Neural progenitor cell (in vitro differentiated cells): ENCODE measurements at regions not wholly inside any gene's neighbourhood (a gene's known extent, or its start where the extent isn't known, plus 50 kb on each side); places are given as distances from the start of the nearest gene placed in this dataset.

Experiments used
- DNase-seq: peaks from one replicate; pipeline ENCODE4 v3.0.0-alpha.2; 2016; ENCODE audit warnings: low spot score
- H2AFZ ChIP-seq: fragments of 200-600 bp; sonication (generic); replicated peaks from 2 replicates; pipeline ENCODE4 v1.6.1; 2016; ENCODE audit warnings: antibody characterized with exemption
- H3F3A ChIP-seq: fragments of 200-600 bp; sonication (generic); 2 replicates; pipeline ENCODE4 v1.6.1; 2016; ENCODE audit warnings: antibody characterized with exemption, low read depth
- H3K27ac ChIP-seq: fragments of 200-600 bp; sonication (generic); 2 replicates; pipeline ENCODE4 v1.5.1; 2016; ENCODE audit warnings: mild to moderate bottlenecking
- H3K27me3 ChIP-seq: fragments of 200-600 bp; sonication (generic); 2 replicates; pipeline ENCODE4 v1.6.1; 2016; ENCODE audit warnings: mild to moderate bottlenecking, moderate library complexity
- H3K36me3 ChIP-seq: fragments of 200-600 bp; sonication (generic); 2 replicates; pipeline ENCODE4 v1.5.1; 2016
- H3K4me1 ChIP-seq: fragments of 200-600 bp; sonication (generic); 2 replicates; pipeline ENCODE4 v1.6.1; 2016; ENCODE audit warnings: mixed run types
- H3K4me2 ChIP-seq: fragments of 200-600 bp; sonication (generic); 2 replicates; pipeline ENCODE4 v1.6.1; 2016
- H3K4me3 ChIP-seq: fragments of 200-600 bp; sonication (generic); 2 replicates; pipeline ENCODE4 v1.5.1; 2016
- H3K79me2 ChIP-seq: fragments of 200-600 bp; sonication (generic); 2 replicates; pipeline ENCODE4 v1.6.1; 2016; ENCODE audit warnings: low read depth
- H3K9ac ChIP-seq: fragments of 200-600 bp; sonication (generic); 2 replicates; pipeline ENCODE4 v1.6.1; 2016
- H3K9me3 ChIP-seq: fragments of 200-600 bp; sonication (generic); 2 replicates; pipeline ENCODE4 v1.5.1; 2016; ENCODE audit warnings: low read depth
- H4K20me1 ChIP-seq: fragments of 200-600 bp; sonication (generic); 2 replicates; pipeline ENCODE4 v1.6.1; 2016; ENCODE audit warnings: low read depth
- H3K27ac Mint-ChIP-seq: 3 replicates; pipeline ENCODE4 v1.8.0; 2021; ENCODE audit warnings: mixed read lengths
- H3K27me3 Mint-ChIP-seq: 2 replicates; pipeline ENCODE4 v1.8.0; 2022; ENCODE audit warnings: low read depth, mild to moderate bottlenecking, inconsistent platforms, moderate library complexity, mixed read lengths; ENCODE audit not compliant: insufficient read depth
- H3K36me3 Mint-ChIP-seq: 3 replicates; pipeline ENCODE4 v1.8.0; 2021; ENCODE audit warnings: mixed read lengths
- H3K4me1 Mint-ChIP-seq: 3 replicates; pipeline ENCODE4 v1.8.0; 2021; ENCODE audit warnings: mixed read lengths
- H3K4me3 Mint-ChIP-seq: 3 replicates; pipeline ENCODE4 v1.8.0; 2021; ENCODE audit warnings: mild to moderate bottlenecking, moderate library complexity, mixed read lengths
- H3K9me3 Mint-ChIP-seq: 3 replicates; pipeline ENCODE4 v1.8.0; 2020; ENCODE audit warnings: mixed read lengths
- EZH2 ChIP-seq: fragments of 200-600 bp; sonication (generic); IDR thresholded peaks from 2 replicates; pipeline ENCODE4 v1.6.1; 2017; ENCODE audit warnings: antibody characterized with exemption, mild to moderate bottlenecking, moderate library complexity
- EZH2phosphoT487 ChIP-seq: fragments of 200-600 bp; sonication (generic); IDR thresholded peaks from 2 replicates; pipeline ENCODE4 v1.6.1; 2017; ENCODE audit warnings: antibody characterized with exemption
- TF ChIP-seq, protein P1 (sequence below): fragments of 200-600 bp; sonication (generic); IDR thresholded peaks from 2 replicates; pipeline ENCODE4 v1.5.1; 2017; ENCODE audit warnings: antibody characterized with exemption, mild to moderate bottlenecking

GRCh38 chr11:28461846-28462245 lies 353.7 kb downstream of the METTL15 start:
- no peak for DNase-seq
- H3K36me3 Mint-ChIP-seq, result no peaks in the 10 kb centered on the region
- no peak overlapping the region for H3K27ac Mint-ChIP-seq
- Histone ChIP-seq H3K9ac (no peak overlapping the region), H3K79me2 (no peaks in the 10 kb centered on the region), H3K36me3 (no peaks in the 10 kb centered on the region), H4K20me1 (no peaks in the 10 kb centered on the region), H3K9me3 (no peaks in the 10 kb centered on the region), H3K4me3 (no peak overlapping the region), H3K4me1 (peaks cover 16% of the 10 kb centered on the region), H3K27me3 (no peaks in the 10 kb centered on the region), H2AFZ (no peak overlapping the region), H3F3A (no peaks in the 10 kb centered on the region), H3K27ac (no peak overlapping the region), H3K4me2 (no peak overlapping the region)
- H3K9me3 Mint-ChIP-seq, result no peaks in the 10 kb centered on the region
- TF ChIP-seq, protein P1, sequence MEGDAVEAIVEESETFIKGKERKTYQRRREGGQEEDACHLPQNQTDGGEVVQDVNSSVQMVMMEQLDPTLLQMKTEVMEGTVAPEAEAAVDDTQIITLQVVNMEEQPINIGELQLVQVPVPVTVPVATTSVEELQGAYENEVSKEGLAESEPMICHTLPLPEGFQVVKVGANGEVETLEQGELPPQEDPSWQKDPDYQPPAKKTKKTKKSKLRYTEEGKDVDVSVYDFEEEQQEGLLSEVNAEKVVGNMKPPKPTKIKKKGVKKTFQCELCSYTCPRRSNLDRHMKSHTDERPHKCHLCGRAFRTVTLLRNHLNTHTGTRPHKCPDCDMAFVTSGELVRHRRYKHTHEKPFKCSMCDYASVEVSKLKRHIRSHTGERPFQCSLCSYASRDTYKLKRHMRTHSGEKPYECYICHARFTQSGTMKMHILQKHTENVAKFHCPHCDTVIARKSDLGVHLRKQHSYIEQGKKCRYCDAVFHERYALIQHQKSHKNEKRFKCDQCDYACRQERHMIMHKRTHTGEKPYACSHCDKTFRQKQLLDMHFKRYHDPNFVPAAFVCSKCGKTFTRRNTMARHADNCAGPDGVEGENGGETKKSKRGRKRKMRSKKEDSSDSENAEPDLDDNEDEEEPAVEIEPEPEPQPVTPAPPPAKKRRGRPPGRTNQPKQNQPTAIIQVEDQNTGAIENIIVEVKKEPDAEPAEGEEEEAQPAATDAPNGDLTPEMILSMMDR, result no peak
- TF ChIP-seq EZH2phosphoT487, result no peak
- no peaks in the 10 kb centered on the region for H3K27me3 Mint-ChIP-seq
- peaks cover 5% of the 10 kb centered on the region for H3K4me1 Mint-ChIP-seq
- H3K4me3 Mint-ChIP-seq, result no peak overlapping the region

DNA sequence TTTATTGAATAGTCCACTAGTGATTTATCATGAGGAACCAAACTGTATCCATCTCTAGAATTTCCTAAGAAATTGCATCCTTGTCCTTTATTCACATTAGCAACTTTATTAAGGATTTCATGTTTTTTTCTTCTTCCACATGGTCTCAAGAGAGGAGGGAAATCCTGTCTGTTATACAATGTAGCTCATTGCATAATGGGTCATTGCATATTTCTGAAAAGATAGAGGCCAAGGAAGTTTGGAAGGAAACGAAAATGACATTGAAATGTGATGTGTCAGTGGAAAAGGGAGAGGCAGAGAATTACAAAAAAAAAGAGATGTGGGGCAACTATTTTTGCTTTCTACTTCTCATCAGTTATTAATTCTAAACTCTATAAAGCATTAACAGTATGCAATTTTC lies 353.1 kb downstream of the METTL15 start:
- Mint-ChIP-seq H3K4me3 (no peak overlapping the region), H3K9me3 (no peaks in the 10 kb centered on the region), H3K27ac (no peak overlapping the region), H3K36me3 (no peaks in the 10 kb centered on the region), H3K4me1 (peaks cover 5% of the 10 kb centered on the region), H3K27me3 (no peaks in the 10 kb centered on the region)
- H3K27me3 ChIP-seq, result no peaks in the 10 kb centered on the region
- H4K20me1 ChIP-seq, result no peaks in the 10 kb centered on the region
- no peaks in the 10 kb centered on the region for H3K9me3 ChIP-seq
- no peak overlapping the region for H3K4me2 ChIP-seq
- H3K4me3 ChIP-seq, result no peak overlapping the region
- no peak overlapping the region for H3K9ac ChIP-seq
- H3K4me1 ChIP-seq, result peaks cover 11% of the 10 kb centered on the region
- TF ChIP-seq, protein P1, result no peak
- TF ChIP-seq EZH2, result no peak
- no peak for TF ChIP-seq EZH2phosphoT487
- no peaks in the 10 kb centered on the region for H3K79me2 ChIP-seq
- no peak overlapping the region for H3K27ac ChIP-seq
- H2AFZ ChIP-seq, result no peak overlapping the region
- H3K36me3 ChIP-seq, result no peaks in the 10 kb centered on the region
- H3F3A ChIP-seq, result no peaks in the 10 kb centered on the region
- no peak for DNase-seq

DNA sequence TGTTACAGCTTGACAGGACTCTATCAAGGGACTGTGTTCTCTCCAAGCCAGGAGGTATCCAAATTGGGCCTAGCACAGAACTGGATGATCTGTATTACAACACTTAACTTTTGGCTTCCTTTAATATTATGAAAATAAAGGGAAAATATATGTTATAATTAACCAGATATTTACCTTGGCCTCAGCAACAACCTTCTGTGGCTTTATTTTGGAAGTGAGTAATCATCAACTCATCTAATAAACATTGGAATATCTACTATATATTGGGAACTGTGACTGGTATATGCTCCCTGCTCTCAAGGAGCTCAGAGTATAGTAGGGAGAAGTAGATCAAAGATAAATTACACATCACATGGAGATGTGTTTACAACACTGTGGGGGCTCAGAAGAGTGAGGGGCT lies 352.2 kb downstream of the METTL15 start:
- Histone ChIP-seq H3F3A (no peaks in the 10 kb centered on the region), H3K4me2 (no peak overlapping the region), H3K27ac (peak overlapping the region; percentile 23), H3K4me3 (no peak overlapping the region), H3K9ac (no peak overlapping the region), H4K20me1 (no peaks in the 10 kb centered on the region), H3K36me3 (no peaks in the 10 kb centered on the region), H2AFZ (no peak overlapping the region), H3K27me3 (no peaks in the 10 kb centered on the region), H3K4me1 (peaks cover 11% of the 10 kb centered on the region), H3K9me3 (no peaks in the 10 kb centered on the region), H3K79me2 (no peaks in the 10 kb centered on the region)
- peaks cover 5% of the 10 kb centered on the region for H3K4me1 Mint-ChIP-seq
- H3K36me3 Mint-ChIP-seq, result no peaks in the 10 kb centered on the region
- H3K27me3 Mint-ChIP-seq, result no peaks in the 10 kb centered on the region
- H3K4me3 Mint-ChIP-seq, result no peak overlapping the region
- TF ChIP-seq EZH2phosphoT487 (no peak), EZH2 (no peak)
- TF ChIP-seq, protein P1, result no peak
- DNase-seq, result no peak
- H3K27ac Mint-ChIP-seq, result no peak overlapping the region
- no peaks in the 10 kb centered on the region for H3K9me3 Mint-ChIP-seq

DNA sequence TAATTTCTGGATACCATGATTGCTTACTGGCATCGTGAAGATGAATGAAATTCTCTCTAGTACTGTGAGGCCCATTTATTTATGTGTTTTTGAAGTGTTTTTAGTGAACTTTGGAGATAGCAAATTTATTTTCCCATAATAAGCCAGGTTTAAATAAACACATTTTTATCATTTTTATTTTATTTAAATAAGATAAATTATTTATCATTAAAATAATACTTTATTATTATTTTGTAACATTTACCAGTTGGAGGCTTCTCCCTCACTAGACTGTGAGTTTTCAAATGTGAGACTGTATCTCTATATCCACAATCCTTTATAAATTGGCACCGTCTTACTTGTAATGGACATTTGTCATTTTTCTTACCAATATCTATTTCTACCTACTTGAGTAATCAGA lies 351.7 kb downstream of the METTL15 start:
- TF ChIP-seq EZH2phosphoT487, result no peak
- TF ChIP-seq, protein P1, result no peak
- no peak for TF ChIP-seq EZH2
- no peaks in the 10 kb centered on the region for H3F3A ChIP-seq
- Mint-ChIP-seq H3K27me3 (no peaks in the 10 kb centered on the region), H3K36me3 (no peaks in the 10 kb centered on the region), H3K27ac (no peak overlapping the region), H3K4me3 (no peak overlapping the region), H3K9me3 (no peaks in the 10 kb centered on the region), H3K4me1 (peaks cover 5% of the 10 kb centered on the region)
- no peak overlapping the region for H3K9ac ChIP-seq
- H3K27me3 ChIP-seq, result no peaks in the 10 kb centered on the region
- no peak overlapping the region for H2AFZ ChIP-seq
- H4K20me1 ChIP-seq, result no peaks in the 10 kb centered on the region
- H3K36me3 ChIP-seq, result no peaks in the 10 kb centered on the region
- H3K4me1 ChIP-seq, result peaks cover 11% of the 10 kb centered on the region
- DNase-seq, result no peak
- H3K9me3 ChIP-seq, result no peaks in the 10 kb centered on the region
- H3K4me2 ChIP-seq, result no peak overlapping the region
- no peak overlapping the region for H3K27ac ChIP-seq
- no peak overlapping the region for H3K4me3 ChIP-seq
- H3K79me2 ChIP-seq, result no peaks in the 10 kb centered on the region
